Ishikawa (cell line): ENCODE measurements at regions not wholly inside any gene's neighbourhood (a gene's known extent, or its start where the extent isn't known, plus 50 kb on each side); places are given as distances from the start of the nearest gene placed in this dataset.

Experiments used
- CEBPB ChIP-seq: IDR thresholded peaks from 2 replicates; pipeline ENCODE4 v1.6.1; 2012
- CREB1 ChIP-seq: IDR thresholded peaks from 2 replicates; pipeline ENCODE4 v1.6.1; 2012; ENCODE audit warnings: low read depth
- EGR1 ChIP-seq: IDR thresholded peaks from 2 replicates; pipeline ENCODE4 v1.6.1; 2012
- EP300 ChIP-seq: IDR thresholded peaks from 2 replicates; pipeline ENCODE4 v1.6.1; 2012; ENCODE audit warnings: borderline replicate concordance
- FOXM1 ChIP-seq: IDR thresholded peaks from 2 replicates; pipeline ENCODE4 v1.6.1; 2012; ENCODE audit warnings: low read depth, borderline replicate concordance
- MAX ChIP-seq: IDR thresholded peaks from 2 replicates; pipeline ENCODE4 v1.6.1; 2012
- NFIC ChIP-seq: IDR thresholded peaks from 2 replicates; pipeline ENCODE4 v1.6.1; 2012
- RAD21 ChIP-seq: IDR thresholded peaks from 2 replicates; pipeline ENCODE4 v1.6.1; 2012; ENCODE audit warnings: low read depth
- REST ChIP-seq: IDR thresholded peaks from 2 replicates; pipeline ENCODE4 v1.6.1; 2012; ENCODE audit warnings: low read depth, mild to moderate bottlenecking
- TAF1 ChIP-seq: IDR thresholded peaks from 2 replicates; pipeline ENCODE4 v1.6.1; 2012; ENCODE audit warnings: low read depth, mild to moderate bottlenecking
- TCF12 ChIP-seq: IDR thresholded peaks from 2 replicates; pipeline ENCODE4 v1.6.1; 2012; ENCODE audit warnings: low read depth
- TEAD4 ChIP-seq: IDR thresholded peaks from 2 replicates; pipeline ENCODE4 v1.6.1; 2012
- USF1 ChIP-seq: IDR thresholded peaks from 2 replicates; pipeline ENCODE4 v1.6.1; 2012
- YY1 ChIP-seq: IDR thresholded peaks from 2 replicates; pipeline ENCODE4 v1.6.1; 2012; ENCODE audit warnings: low read depth
- ZBTB7A ChIP-seq: IDR thresholded peaks from 2 replicates; pipeline ENCODE4 v1.6.1; 2012; ENCODE audit warnings: low read depth

- no peak for TF ChIP-seq CEBPB
- TF ChIP-seq NFIC: no peak
- no peak for TF ChIP-seq ZBTB7A
- TF ChIP-seq CREB1: no peak
- TF ChIP-seq RAD21: no peak
- no peak for TF ChIP-seq TAF1
- TF ChIP-seq EGR1: no peak
- no peak for TF ChIP-seq USF1
- no peak for TF ChIP-seq REST
- TF ChIP-seq EP300: no peak
- TF ChIP-seq FOXM1: no peak
- TF ChIP-seq MAX: no peak
- no peak for TF ChIP-seq TCF12
- TF ChIP-seq TEAD4: no peak
- TF ChIP-seq YY1: no peak
Observed at GRCh38 chr4:176963121-176963520, 170.4 kb upstream of the VEGFC start.

GRCh38 chr4:176964116-176964691 lies 171.5 kb upstream of the VEGFC start:
- no peak for TF ChIP-seq FOXM1
- TF ChIP-seq ZBTB7A: no peak
- no peak for TF ChIP-seq YY1
- TF ChIP-seq MAX: no peak
- TF ChIP-seq RAD21: peak; percentile 54
- TF ChIP-seq CEBPB: no peak
- no peak for TF ChIP-seq NFIC

GRCh38 chr4:176967586-176967985 lies 174.9 kb upstream of the VEGFC start:
- no peak for TF ChIP-seq MAX
- TF ChIP-seq CEBPB: no peak
- TF ChIP-seq CREB1: no peak
- TF ChIP-seq EGR1: no peak
- TF ChIP-seq YY1: no peak
- no peak for TF ChIP-seq RAD21
- TF ChIP-seq NFIC: no peak
- TF ChIP-seq USF1: no peak
- TF ChIP-seq TAF1: no peak
- no peak for TF ChIP-seq ZBTB7A
- no peak for TF ChIP-seq REST
- no peak for TF ChIP-seq FOXM1

GRCh38 chr4:176968094-176968493 lies 175.4 kb upstream of the VEGFC start:
- TF ChIP-seq TEAD4: no peak

GRCh38 chr4:176969011-176969410 lies 176.3 kb upstream of the VEGFC start:
- TF ChIP-seq EP300 (no peak), FOXM1 (no peak), NFIC (no peak), TEAD4 (no peak), USF1 (no peak), CEBPB (no peak), TAF1 (no peak), YY1 (no peak), REST (no peak), RAD21 (no peak), MAX (no peak), ZBTB7A (no peak), EGR1 (no peak), CREB1 (no peak), TCF12 (no peak)
